SK-N-MC (cell line): ENCODE measurements at regions not wholly inside any gene's neighbourhood (a gene's known extent, or its start where the extent isn't known, plus 50 kb on each side); places are given as distances from the start of the nearest gene placed in this dataset.
"Not testable (repeated sequence)": the region's sequence is repeated elsewhere in the genome, so short reads cannot be mapped to it uniquely, and the experiment has no call there.

Experiments
- DNase-seq: peaks from one replicate; pipeline ENCODE4 v3.0.0-alpha.2; 2011; ENCODE audit warnings: low read depth, low spot score
- H3K27ac ChIP-seq: fragments of 200-600 bp; sonication (generic); 2 replicates; pipeline ENCODE4 v1.5.1; 2016; ENCODE audit warnings: mixed run types
- H3K36me3 ChIP-seq: fragments of 200-600 bp; sonication (generic); 2 replicates; pipeline ENCODE4 v1.6.1; 2017; ENCODE audit warnings: antibody characterized with exemption, low read length, mixed read lengths; ENCODE audit not compliant: insufficient read depth
- H3K4me3 ChIP-seq: fragments of 200-600 bp; sonication (generic); 2 replicates; pipeline ENCODE4 v1.5.1; 2016
- H3K9ac ChIP-seq: fragments of 200-600 bp; sonication (generic); 2 replicates; pipeline ENCODE4 v1.8.0; 2017; ENCODE audit warnings: mixed run types, mixed read lengths; ENCODE audit not compliant: insufficient read length
- H3K9me3 ChIP-seq: fragments of 200-600 bp; sonication (generic); 2 replicates; pipeline ENCODE4 v1.6.1; 2017; ENCODE audit warnings: low read depth, mild to moderate bottlenecking, antibody characterized with exemption, low read length, moderate library complexity, mixed read lengths
- EZH2 ChIP-seq: fragments of 200-600 bp; sonication (generic); IDR thresholded peaks from one replicate; pipeline ENCODE4 v1.6.1; 2017; ENCODE audit warnings: antibody characterized with exemption
- FOXP2 ChIP-seq: optimal IDR thresholded peaks from 2 replicates; pipeline ENCODE3; 2011; ENCODE audit warnings: mild to moderate bottlenecking, moderate library complexity; ENCODE audit not compliant: insufficient read depth; ENCODE audit errors: extremely low read length, control extremely low read depth
- POLR2AphosphoS5 ChIP-seq: IDR thresholded peaks from 2 replicates; pipeline ENCODE4 v1.6.1; 2012; ENCODE audit warnings: mild to moderate bottlenecking, low read depth, low read length, borderline replicate concordance

GRCh38 chr1:234827181-234827580 lies 217.2 kb upstream of the IRF2BP2 start:
- Histone ChIP-seq H3K9ac (no peak overlapping the region), H3K9me3 (no peaks in the 10 kb centered on the region), H3K36me3 (no peaks in the 10 kb centered on the region), H3K27ac (no peak overlapping the region), H3K4me3 (no peak overlapping the region)
- TF ChIP-seq EZH2 (no peak), POLR2AphosphoS5 (no peak), FOXP2 (no peak)
- no peak for DNase-seq

GRCh38 chr1:234826352-234826751 lies 216.4 kb upstream of the IRF2BP2 start:
- H3K4me3 ChIP-seq: no peak overlapping the region
- TF ChIP-seq EZH2 (no peak), POLR2AphosphoS5 (no peak), FOXP2 (no peak)
- DNase-seq: no peak
- H3K36me3 ChIP-seq: no peaks in the 10 kb centered on the region
- no peaks in the 10 kb centered on the region for H3K9me3 ChIP-seq
- no peak overlapping the region for H3K27ac ChIP-seq
- no peak overlapping the region for H3K9ac ChIP-seq

- TF ChIP-seq EZH2 (no peak), FOXP2 (no peak), POLR2AphosphoS5 (no peak)
- H3K9me3 ChIP-seq: no peaks in the 10 kb centered on the region
- no peak for DNase-seq
- H3K4me3 ChIP-seq: no peak overlapping the region
- H3K36me3 ChIP-seq: no peaks in the 10 kb centered on the region
- H3K27ac ChIP-seq: no peak overlapping the region
- no peak overlapping the region for H3K9ac ChIP-seq
These were observed 215.7 kb upstream of the IRF2BP2 start for GRCh38 chr1:234825498-234826165.

GRCh38 chr1:234824836-234825235 lies 214.9 kb upstream of the IRF2BP2 start:
- H3K4me3 ChIP-seq, H3K27ac ChIP-seq, H3K9ac ChIP-seq, DNase-seq, H3K36me3 ChIP-seq, H3K9me3 ChIP-seq: not testable (repeated sequence)

GRCh38 chr1:234823191-234824176 lies 213.5 kb upstream of the IRF2BP2 start:
- no peak for TF ChIP-seq FOXP2
- TF ChIP-seq POLR2AphosphoS5: no peak
- TF ChIP-seq EZH2: no peak
- DNase-seq: no peak
- Histone ChIP-seq H3K27ac (no peak overlapping the region), H3K36me3 (no peaks in the 10 kb centered on the region), H3K9me3 (no peaks in the 10 kb centered on the region), H3K4me3 (no peak overlapping the region), H3K9ac (no peak overlapping the region)

GRCh38 chr1:234821840-234822239 lies 211.9 kb upstream of the IRF2BP2 start:
- Histone ChIP-seq H3K36me3 (no peaks in the 10 kb centered on the region), H3K27ac (no peak overlapping the region), H3K9me3 (no peaks in the 10 kb centered on the region), H3K4me3 (no peak overlapping the region), H3K9ac (no peak overlapping the region)
- no peak for DNase-seq
- TF ChIP-seq POLR2AphosphoS5 (no peak), FOXP2 (no peak), EZH2 (no peak)

GRCh38 chr1:234820597-234820996 lies 210.6 kb upstream of the IRF2BP2 start:
- no peak for DNase-seq
- H3K9ac ChIP-seq: no peak overlapping the region
- no peaks in the 10 kb centered on the region for H3K9me3 ChIP-seq
- H3K36me3 ChIP-seq: no peaks in the 10 kb centered on the region
- TF ChIP-seq POLR2AphosphoS5 (no peak), EZH2 (no peak), FOXP2 (no peak)
- H3K4me3 ChIP-seq: no peak overlapping the region
- H3K27ac ChIP-seq: no peak overlapping the region

- not testable (repeated sequence) for H3K9ac ChIP-seq, H3K9me3 ChIP-seq, H3K27ac ChIP-seq, DNase-seq, H3K36me3 ChIP-seq, H3K4me3 ChIP-seq
These were observed 209.9 kb upstream of the IRF2BP2 start for GRCh38 chr1:234819845-234820244.

- not testable (repeated sequence) for H3K9ac ChIP-seq, H3K9me3 ChIP-seq, H3K27ac ChIP-seq, H3K36me3 ChIP-seq, H3K4me3 ChIP-seq, DNase-seq
These were observed 208.0 kb upstream of the IRF2BP2 start for GRCh38 chr1:234818040-234818387.

- not testable (repeated sequence) for DNase-seq, H3K27ac ChIP-seq, H3K9ac ChIP-seq
These were observed 207.5 kb upstream of the IRF2BP2 start for GRCh38 chr1:234817313-234818039.

GRCh38 chr1:234816864-234817263 lies 206.9 kb upstream of the IRF2BP2 start:
- H3K27ac ChIP-seq, DNase-seq, H3K9me3 ChIP-seq, H3K9ac ChIP-seq, H3K36me3 ChIP-seq, H3K4me3 ChIP-seq: not testable (repeated sequence)

More at GRCh38 chr1:234817313-234818039, 207.5 kb upstream of the IRF2BP2 start:
- H3K9me3 ChIP-seq, H3K4me3 ChIP-seq, H3K36me3 ChIP-seq: not testable (repeated sequence)

- not testable (repeated sequence) for H3K27ac ChIP-seq, H3K36me3 ChIP-seq, DNase-seq
These were observed 206.3 kb upstream of the IRF2BP2 start for GRCh38 chr1:234816186-234816851.

More at GRCh38 chr1:234816186-234816851, 206.3 kb upstream of the IRF2BP2 start:
- not testable (repeated sequence) for H3K9ac ChIP-seq, H3K4me3 ChIP-seq, H3K9me3 ChIP-seq
